ENCODE measurements at regions not wholly inside any gene's neighbourhood (a gene's known extent, or its start where the extent isn't known, plus 50 kb on each side); places are given as distances from the start of the nearest gene placed in this dataset.

- TF ChIP-seq SMARCA5 (IDR thresholded peaks at IDR 0.05) (no peak), WRNIP1 (IDR thresholded peaks at IDR 0.05; ENCODE audit: borderline replicate concordance, low read depth, low read length) (no peak)
Observed at GRCh38 chr11:113551645-113552044, 76.4 kb upstream of the DRD2 start.
